ENCODE measurements at regions not wholly inside any gene's neighbourhood (a gene's known extent, or its start where the extent isn't known, plus 50 kb on each side); places are given as distances from the start of the nearest gene placed in this dataset.

DNA sequence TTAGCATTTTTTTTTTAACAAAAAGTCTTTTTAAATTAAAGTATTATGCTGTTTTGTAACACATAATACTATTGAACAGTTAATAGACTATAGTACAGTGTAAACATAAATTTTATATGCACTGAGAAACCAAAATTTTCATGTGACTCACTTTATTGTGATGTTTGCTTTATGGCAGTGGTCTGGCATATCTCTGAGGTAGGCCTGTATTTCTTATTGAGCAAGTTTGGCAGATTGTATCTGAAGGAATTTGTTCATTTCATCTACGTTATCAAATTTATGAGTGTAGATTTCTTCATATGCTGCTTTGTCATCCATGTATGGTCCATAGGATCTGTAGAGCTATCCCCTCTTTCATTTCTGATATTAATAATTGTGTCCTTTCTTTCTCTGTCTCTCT is 78.8 kb upstream of the PDE3A start:
- no peak for TF ChIP-seq EP300 (IDR thresholded peaks at IDR 0.05; ENCODE audit: borderline replicate concordance)
- no peak for TF ChIP-seq YY1 (IDR thresholded peaks at IDR 0.05; ENCODE audit: low read depth)
- TF ChIP-seq CREB1 (IDR thresholded peaks at IDR 0.05; ENCODE audit: low read depth) = no peak
- TF ChIP-seq TAF1 (IDR thresholded peaks at IDR 0.05; ENCODE audit: low read depth) = no peak
